Stimulated activated CD8-positive, alpha-beta memory T cell treated with anti-CD3 and anti-CD28 coated beads, Interleukin-7, amount 100 ng/mL, for 4 hours (primary cell): ENCODE measurements at regions not wholly inside any gene's neighbourhood (a gene's known extent, or its start where the extent isn't known, plus 50 kb on each side); places are given as distances from the start of the nearest gene placed in this dataset.

Experiments
- DNase-seq, 2 donors: peaks; one replicate each; pipeline ENCODE4 v3.0.0-alpha.2; 2020; ENCODE audit warnings: low read depth in 2 of 2

DNA sequence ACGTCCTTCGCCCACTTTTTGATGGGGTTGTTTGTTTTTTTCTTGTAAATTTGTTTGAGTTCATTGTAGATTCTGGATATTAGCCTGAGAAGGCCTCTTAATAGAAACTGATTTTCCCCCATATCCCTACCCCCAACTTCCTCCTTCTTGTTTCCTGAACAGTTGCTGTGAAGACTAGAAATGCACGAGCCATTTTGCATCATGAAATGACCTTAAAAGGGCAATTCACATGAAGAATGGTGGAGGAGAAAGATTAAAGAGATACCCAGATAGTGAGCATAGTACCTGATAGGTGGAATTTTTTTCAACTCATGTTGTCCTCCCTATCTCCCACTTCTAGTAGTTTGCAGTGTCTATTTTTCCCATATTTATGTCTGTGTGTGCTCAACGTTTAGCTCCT, 55.2 kb upstream of the KCNH8 start:
- DNase-seq = no peak

DNA sequence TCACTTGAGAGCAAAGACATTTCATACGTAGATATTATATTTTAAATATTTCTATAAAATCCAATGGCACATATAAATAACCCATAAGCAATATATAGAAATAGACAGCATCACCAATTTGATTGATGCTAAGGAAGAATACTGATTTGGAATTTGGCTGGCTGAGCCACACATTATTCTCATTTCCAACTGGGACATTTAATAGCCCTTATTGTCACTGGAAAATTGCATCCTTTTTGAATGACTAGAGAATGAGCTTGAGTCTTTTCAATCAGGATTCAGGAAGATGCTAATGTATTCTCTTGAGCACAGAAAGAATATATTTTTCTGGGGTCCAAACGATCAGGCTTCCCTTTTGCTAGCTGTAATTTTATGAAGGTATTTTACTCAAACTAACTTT, 70.9 kb upstream of the KCNH8 start:
- no peak for DNase-seq

DNA sequence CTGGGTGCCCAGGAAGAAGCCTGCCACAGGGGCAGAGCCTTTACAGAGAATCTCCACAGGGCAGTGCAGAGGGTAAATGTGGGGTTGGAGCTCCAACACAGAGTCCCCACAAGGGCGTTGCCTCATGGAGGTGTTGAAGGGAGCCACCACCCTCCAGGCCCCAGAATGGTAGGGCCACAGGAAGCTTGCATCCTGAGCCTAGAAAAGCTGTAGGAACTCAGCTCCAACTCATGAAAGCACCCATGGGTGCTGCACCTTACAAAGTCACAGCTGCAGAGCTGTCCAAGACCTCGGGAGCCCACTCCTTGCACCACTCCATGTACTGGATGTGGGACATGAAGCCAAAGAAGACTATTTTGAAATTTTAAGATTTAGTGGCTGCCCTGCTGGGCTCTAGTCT, 73.3 kb upstream of the KCNH8 start:
- DNase-seq = no peak

DNA sequence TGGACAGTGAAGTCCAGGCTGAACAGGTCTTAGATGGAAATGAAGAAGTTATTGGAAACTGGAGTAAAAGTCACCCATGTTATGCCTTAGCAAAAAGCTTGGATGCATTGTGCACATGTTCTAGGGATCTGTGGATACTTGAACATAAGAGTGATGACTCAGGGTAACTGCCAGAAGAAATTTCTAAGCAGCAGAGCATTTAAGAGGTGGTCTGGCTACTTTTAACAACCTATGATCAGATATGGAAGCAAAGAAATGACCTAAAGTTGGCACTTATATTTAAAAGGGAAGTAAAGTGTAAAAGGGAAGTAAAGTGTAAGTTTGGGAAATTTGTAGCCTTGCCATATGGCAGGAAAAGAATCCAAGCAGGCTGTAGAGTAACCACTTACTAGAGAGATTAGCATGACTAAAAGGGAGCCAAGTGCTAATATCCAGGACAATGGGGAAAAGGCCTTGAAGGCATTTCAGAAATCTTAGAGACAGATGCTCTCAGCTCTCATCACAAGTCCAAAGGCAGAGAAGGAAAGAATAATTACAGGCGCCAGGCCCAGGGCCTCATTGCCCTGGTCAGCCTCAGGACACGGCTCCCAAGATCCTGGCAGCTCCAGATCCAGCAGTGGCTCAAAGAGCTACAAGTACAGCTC, 73.9 kb upstream of the KCNH8 start:
- DNase-seq = no peak

DNA sequence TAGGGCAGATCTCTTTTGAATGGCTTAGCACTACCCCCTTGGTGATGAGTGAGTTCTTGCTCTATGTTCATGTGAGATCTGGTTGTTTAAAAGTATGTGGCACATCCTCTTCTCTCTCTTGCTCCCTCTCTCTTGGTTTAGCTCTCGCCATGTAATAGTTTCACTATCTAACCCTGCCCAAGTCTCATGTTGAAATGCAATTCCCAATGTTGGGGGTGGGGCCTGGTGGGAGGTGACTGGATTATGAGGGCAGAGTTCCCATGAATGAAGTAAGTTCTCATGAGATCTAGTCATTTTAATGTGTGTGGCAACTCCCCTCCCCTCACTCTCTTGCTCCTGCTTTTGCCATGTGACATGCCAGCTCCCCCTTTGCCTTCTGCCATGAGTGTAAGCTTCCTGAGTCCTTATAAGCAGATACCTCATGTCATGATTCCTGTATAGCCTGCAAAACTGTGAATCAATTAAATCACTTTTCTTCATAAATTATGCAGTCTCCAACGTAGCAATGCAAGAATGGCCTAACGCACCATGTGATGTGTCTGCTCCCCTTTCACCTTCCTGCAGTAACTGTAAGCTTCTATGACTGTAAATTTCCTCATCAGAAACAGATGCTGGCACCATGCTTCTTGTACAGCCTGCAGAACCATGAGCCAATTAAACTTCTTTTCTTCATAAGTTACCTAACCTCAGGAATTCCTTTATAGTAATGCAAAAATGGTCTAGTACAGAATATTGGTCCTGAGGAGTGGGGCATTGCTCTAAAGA, 74.8 kb upstream of the KCNH8 start:
- no peak for DNase-seq

DNA sequence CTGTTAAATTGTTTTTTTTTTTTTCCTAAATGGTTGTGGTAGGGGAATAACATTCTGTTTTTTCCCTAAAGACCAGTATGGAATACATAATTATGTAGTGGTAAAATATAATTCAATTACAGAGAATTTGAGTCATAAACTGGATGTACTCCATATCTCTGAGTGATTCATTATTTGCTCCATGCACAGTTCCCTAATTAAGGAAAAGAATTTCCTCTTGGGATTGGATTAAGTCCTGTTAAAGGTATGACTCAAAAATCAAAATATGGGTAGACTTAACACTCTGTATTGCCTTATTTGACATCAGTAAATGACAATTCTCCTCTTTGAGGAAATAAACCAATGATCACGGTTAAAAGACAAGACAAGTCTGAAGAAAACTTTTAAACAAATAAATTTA, 78.0 kb upstream of the KCNH8 start:
- no peak for DNase-seq

DNA sequence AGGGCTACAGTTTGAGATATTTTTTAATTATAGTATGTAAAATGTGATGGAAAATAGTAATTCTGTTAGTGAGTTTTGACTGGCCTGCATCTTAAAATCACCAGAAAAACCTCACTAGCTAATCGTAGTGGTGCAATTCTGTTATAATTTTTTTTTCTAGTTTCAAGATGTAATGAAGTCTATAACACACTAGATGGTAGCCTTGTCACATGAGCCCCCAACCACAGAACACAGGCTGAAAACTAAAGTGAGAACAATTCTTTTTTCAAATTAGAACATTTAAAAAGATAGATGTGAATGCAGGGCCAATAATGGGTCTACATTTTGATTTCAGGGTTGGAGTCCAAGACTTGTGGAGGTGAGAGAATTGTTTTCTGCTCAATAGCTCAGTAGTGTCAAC, 83.3 kb upstream of the KCNH8 start:
- no peak for DNase-seq

DNA sequence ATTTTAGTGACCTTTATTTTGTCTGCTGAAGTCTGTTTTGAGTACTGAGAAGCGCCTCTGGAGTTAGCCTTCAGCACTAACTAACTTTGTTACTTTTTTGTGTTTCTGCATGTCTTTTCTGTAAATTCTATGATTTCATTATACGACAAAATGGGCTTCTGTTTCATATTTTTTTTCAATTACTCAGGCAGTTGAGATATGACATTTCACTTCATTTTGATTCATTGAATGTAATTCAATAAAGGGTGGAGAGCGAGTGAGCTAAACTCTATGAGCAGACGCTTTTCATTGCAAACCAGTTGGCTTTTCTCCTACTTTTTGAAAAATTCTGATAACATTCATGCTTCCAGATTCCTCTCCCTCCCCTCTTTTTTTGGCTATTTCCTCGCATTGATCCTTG, 84.4 kb upstream of the KCNH8 start:
- no peak for DNase-seq

DNA sequence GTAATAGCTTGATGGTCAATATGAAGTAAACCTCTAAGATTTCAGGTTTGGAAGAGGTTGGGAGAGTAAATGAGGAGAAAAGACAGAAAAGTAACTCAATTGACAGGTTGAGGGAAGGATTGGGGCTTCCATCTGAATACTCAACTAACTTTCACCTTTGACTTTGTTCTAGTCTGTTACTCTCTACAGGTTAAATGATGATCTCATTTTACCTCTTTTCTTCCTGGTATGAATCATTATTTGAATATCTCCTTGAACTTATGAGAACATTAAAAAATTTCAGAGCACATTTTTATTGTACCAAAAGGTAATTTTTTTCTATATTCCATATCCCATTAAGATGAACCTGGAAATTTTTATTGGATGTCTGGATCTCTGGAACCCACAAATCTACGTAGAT, 87.9 kb upstream of the KCNH8 start:
- DNase-seq = no peak

DNA sequence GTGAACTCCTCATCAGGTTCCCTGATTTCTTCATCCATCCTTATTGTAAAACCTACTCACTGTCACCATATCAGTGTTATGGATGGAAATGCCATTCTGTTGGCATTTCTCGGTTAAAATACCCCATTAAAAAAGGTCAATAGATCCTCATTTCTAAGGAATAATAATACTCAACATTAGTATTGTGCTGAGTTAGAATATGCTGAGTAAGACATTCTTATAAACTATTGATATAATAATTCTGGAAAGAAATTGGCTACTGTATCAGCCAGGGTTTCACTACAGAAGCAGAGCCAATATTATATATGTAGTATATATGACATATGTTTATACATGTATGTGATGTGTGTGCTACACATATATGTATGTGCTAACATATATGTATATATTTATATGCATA, 95.4 kb upstream of the KCNH8 start:
- no peak for DNase-seq

DNA sequence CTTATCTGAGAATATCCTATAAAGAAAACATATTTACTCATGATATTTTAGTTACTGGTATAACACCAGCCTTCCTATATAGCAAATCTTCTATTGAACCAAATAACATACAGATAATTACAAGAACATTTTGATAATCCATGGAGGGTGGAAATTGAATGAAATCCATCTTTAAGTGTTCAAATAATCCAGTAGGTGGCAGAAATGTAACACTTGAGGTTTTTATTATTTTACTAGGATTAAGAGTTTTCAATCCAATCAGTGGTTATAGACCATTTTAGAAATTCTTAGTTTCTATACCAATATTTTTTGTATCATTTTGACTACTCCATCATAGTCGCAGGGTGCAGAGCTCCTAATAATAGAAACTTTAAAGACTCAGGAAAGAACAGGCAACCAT, 101.9 kb upstream of the KCNH8 start:
- DNase-seq = no peak

DNA sequence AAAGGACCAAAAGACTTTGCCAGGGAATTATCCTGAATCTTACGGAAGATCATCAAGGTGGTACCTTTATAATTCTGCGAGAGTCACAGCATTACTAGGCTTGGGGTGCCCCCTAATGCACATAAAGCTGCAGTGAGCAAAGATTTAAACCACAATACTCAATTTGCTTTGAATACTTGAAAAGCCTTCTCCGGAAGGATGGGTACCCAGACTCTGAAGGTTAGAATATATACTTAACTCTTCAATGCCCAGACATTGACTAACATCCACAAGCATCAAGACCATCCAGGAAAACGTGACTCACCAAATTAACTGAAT, 117.8 kb upstream of the KCNH8 start:
- DNase-seq = no peak

DNA sequence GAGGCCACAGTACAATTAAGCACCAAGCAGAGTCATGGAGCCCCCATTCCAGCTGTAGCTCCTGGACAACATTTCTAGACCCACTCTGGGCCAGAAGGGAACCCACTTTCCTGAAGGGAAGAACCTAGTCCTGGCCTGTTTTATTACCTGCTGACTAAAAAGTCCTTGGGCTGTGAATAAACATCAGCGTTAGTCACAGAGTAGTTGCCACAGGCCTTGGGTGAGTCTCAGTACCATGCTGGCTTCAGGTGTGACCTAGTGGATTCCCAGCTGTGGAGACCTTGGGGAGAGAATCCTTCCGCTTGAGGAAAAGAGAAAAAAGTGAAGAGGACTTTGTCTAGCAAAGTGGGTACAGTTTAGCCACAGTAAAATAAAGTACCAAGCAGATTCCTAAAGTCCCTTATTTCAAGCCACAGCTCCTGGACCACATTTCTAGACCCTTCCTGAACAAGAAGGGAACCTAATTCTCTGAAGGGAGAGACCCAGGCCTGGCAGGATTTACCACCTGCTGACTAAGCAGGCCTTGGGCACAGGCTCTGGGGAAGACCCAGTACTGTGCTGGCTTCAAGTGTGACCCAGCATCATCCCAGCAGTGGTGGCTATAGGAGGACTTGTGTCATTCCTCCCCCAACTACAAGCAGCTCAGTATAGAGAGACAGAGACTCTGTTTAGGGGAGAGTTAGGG, 118.3 kb upstream of the KCNH8 start:
- no peak for DNase-seq

DNA sequence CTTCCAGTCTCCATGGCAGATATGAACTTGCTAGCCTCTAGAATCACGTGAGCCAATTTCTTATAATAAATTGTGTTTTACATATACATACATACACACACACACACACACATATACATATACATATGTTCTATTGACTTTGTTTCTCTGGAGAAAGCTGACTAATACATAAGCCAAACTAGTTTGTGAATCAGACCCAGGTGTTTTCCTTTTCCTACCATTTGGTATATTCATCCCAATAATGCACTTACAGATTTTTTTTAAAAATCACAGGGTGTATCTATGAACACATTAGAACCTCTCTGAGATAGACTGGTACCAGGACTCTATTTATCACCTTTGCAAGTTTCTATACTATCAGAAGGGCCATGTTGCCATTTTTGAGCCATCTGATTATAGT, 122.9 kb upstream of the KCNH8 start:
- DNase-seq = no peak

DNA sequence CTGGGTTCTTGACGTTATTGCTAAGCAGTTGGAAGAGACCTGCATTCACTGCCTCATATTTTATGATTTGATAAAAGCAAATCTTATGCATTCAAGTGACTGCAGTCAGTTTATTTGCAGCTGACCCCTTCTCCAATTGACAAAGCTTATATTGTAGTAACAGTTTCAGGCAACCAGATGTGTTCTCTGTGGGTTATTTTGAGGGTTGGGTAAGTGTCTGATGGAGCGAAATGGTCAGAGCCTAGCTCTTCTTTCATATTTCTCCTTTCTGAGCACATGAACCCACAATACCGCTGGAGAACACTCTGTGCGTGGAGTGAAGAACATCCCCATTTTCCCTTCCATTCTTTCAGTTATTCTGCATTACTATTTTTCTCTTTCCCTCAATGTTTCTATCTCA, 125.8 kb upstream of the KCNH8 start:
- DNase-seq = no peak

DNA sequence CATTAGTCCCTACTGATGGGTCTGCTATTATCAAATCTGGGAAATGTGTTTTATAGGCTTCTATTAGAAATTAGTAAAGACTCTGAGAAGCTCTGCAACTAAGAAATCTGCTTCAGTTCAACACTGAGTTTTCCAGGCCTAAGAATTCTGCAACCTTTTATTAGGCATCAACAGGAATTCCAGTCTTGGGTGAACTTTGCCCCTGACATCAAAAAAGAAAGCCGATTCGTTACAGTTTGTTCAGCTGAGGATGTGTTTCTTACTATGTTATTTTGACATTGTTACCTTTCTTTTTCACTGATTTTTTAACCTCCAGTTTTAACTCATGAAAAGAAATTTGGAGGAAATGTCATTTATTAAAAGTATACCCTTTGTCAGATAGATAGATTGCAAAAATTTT, 131.5 kb upstream of the KCNH8 start:
- DNase-seq = no peak

DNA sequence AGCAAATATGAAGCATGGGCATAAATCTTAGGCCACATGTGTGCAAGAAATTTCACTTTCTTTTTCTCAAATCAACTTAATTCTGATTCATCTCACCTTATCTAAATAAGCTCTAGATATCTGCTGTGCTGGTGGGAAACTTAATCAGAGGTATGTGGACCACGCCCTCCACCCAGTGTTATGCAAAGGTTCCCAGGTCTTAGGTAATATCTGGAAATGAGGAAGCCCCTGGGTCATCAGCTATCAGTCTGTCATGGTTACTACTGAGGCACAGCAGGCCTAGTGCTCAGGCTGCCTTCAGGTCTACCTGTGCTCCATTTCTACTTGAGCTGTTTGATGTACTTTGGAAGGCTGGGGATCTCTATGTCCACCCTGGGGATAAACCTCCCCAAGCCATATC, 134.4 kb upstream of the KCNH8 start:
- DNase-seq = no peak

DNA sequence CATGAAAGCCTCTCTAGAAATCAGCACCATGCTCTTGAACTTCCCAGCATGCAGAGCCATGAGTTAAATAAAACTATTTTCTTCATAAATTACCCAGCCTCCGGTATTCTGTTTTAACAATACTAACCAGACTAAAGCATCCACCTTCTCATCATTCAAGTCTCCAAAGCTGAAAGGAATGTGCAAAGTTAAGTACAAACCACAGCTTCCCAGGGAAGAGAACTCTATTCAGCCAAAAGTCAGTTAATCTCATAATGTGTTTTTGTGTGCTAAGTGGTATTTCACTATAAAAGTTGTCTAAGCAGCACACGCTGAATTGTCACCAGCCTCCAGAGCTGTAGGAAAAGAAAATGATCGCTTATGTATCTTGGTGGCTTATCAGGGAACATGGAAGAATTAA, 135.5 kb upstream of the KCNH8 start:
- no peak for DNase-seq

DNA sequence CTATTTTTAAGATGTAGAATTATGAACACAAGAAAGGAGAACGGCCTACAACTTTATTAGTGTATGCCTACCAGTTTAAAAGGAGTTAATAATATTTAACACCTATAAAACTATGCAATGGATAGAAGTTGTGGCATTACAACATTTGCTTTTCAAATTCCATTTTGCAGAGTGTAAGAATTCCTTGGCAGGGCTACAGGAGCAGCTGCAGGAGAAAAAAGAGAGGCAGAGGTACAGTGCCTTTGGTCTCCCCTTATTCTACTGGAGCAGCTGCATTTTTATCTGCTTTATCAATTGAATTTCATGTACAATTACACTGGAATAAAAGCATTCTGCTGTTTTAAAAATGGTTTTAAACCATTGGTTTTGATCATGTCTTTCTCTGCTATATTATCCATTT, 145.7 kb upstream of the KCNH8 start:
- DNase-seq = no peak

DNA sequence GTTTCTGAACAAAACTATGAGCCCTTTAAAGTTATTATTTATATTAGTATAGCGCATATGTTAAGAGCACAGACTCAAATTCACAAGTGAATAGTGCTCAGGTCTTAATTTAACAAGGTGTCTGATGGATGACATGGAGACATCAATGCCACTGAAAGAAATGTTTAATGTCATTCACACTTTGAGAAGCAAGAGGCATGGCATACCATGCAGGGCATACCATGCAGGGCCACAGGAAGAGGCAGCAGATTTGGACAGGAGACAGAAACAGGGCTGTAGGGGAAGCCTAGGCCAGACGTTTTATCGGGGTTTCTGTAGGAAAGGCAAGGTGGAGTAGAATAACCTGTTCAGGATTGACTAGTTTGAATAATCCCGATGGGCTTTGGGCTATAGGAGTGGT, 150.2 kb upstream of the KCNH8 start:
- no peak for DNase-seq

DNA sequence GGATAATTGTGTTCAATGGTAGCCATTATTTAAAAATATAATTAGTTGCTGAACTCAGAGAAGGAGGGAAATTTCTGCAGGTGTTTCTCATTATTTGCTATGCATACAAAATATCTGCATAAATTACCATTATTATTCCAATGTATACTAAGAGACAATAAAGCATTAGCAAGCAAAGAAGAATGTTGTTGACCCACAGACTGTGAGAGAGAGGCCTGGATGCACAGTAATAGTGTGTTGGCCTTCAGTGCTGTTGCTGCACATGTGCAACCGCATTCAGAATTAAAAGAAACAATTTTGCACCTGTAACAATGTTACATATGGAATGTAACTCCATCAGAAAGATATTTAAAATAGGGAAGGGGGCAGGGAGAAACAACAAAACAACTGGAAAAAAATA, 155.6 kb upstream of the KCNH8 start:
- DNase-seq = no peak

DNA sequence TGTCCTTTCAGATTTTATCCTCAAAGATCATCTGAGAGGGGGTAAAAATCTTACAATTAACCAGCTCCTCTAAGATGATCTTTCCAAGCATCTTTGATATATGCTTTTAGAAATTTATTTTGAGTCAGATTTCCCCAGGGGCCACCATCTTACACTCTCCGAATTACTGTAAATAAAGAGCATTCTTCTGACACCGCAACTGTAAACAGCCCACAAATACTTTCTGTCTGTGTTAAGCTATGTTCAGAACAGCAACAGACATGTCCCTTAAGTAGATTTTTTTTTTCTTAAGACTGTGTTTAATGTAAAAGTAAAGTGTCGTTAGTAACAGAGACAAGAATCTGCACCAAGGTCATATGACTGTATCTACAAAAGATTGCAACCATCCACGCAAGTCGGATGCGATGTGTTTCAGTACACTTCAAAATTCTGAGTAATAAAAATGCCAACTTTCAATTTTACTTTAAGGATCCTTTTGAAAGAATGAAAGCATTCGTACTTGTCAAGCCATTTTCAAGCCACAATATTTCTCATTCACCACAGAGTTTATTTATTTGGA, 159.0 kb upstream of the KCNH8 start:
- DNase-seq = no peak

DNA sequence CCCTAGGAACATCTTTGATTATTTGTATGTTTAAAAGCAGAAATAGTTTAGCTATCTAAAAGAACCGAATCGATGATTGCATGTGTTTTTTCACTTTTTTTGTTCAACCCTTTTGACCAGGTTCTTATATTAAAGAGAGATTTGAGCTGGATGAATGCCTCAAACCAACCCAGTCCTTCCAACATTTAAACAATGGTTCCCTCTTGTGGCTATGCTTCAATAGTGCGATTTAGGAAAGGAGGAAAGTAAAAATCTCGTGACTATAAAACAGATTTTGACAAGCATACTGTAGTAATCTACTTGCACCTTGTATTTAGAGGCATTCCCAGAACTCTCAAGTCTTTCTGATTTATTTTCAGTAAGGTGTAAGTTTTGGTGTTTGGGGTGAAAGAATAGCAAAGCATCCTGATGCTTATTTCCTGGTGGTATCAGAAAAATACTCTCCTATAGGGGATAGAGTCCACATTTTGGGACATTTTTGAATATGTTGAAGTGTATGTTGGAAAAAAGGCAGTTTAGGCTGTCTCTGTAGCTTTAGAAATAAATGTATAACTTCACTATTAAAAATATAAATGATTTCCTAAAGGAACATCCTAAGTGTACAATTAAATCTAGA, 159.6 kb upstream of the KCNH8 start:
- DNase-seq = no peak
